ENCODE measurements at regions not wholly inside any gene's neighbourhood (a gene's known extent, or its start where the extent isn't known, plus 50 kb on each side); places are given as distances from the start of the nearest gene placed in this dataset.
"Not testable (repeated sequence)": the region's sequence is repeated elsewhere in the genome, so short reads cannot be mapped to it uniquely, and the experiment has no call there.

GRCh38 chr3:165981318-165981717, 144.1 kb upstream of the BCHE start:
- Histone ChIP-seq H3K36me3 (no peaks in the 10 kb centered on the region), H3K9me3 (no peaks in the 10 kb centered on the region), H3K27ac (no peak overlapping the region), H3K4me3 (no peak overlapping the region), H3K27me3 (no peaks in the 10 kb centered on the region), H3K4me1 (no peaks in the 10 kb centered on the region)
- DNase-seq (ENCODE audit: low spot score in 2 of 2), result no peak
- TF ChIP-seq CTCF (IDR thresholded peaks at IDR 0.05), result no peak
- intact Hi-C loops (cut with DNase I), result no loop called here

- H3K27ac ChIP-seq; H3K4me1 ChIP-seq; intact Hi-C loops (cut with DNase I); DNase-seq (ENCODE audit: low spot score in 2 of 2); H3K36me3 ChIP-seq; H3K4me3 ChIP-seq; H3K27me3 ChIP-seq; H3K9me3 ChIP-seq: not testable (repeated sequence)
These were observed 123.6 kb upstream of the BCHE start for GRCh38 chr3:165960825-165961224.

DNA sequence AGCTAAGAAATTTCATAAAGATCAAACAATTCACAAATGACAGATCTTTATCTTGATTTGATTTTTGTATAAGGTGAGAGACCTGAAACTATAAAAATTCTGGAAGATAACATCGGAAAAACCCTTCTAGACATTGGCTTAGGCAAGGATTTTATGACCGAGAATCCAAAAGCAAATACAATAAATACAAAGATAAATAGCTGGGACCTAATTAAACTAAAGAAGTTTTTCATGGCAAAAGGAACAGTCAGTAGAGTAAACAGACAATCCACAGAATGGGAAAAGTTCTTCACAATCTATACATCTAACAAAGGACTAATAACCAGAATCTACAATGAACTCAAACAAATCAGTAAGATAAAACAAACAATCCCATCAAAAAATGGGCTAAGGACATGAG, 116.9 kb upstream of the BCHE start:
- no peak for DNase-seq (ENCODE audit: low spot score in 2 of 2)
- intact Hi-C loops (cut with DNase I), result no loop called here
- H3K4me1 ChIP-seq, result no peaks in the 10 kb centered on the region
- H3K4me3 ChIP-seq, result no peak overlapping the region
- H3K36me3 ChIP-seq, result no peaks in the 10 kb centered on the region
- no peak for TF ChIP-seq CTCF (IDR thresholded peaks at IDR 0.05)
- no peak overlapping the region for H3K27ac ChIP-seq
- H3K27me3 ChIP-seq, result no peaks in the 10 kb centered on the region
- no peaks in the 10 kb centered on the region for H3K9me3 ChIP-seq

- H3K36me3 ChIP-seq, result no peaks in the 10 kb centered on the region
- no peaks in the 10 kb centered on the region for H3K9me3 ChIP-seq
- no peak for DNase-seq (ENCODE audit: low spot score in 2 of 2)
- no peak overlapping the region for H3K27ac ChIP-seq
- intact Hi-C loops (cut with DNase I), result no loop called here
- H3K4me1 ChIP-seq, result no peaks in the 10 kb centered on the region
- H3K4me3 ChIP-seq, result no peak overlapping the region
- H3K27me3 ChIP-seq, result no peaks in the 10 kb centered on the region
- TF ChIP-seq CTCF (IDR thresholded peaks at IDR 0.05), result no peak
These were observed 109.1 kb upstream of the BCHE start for GRCh38 chr3:165946360-165946759.

DNA sequence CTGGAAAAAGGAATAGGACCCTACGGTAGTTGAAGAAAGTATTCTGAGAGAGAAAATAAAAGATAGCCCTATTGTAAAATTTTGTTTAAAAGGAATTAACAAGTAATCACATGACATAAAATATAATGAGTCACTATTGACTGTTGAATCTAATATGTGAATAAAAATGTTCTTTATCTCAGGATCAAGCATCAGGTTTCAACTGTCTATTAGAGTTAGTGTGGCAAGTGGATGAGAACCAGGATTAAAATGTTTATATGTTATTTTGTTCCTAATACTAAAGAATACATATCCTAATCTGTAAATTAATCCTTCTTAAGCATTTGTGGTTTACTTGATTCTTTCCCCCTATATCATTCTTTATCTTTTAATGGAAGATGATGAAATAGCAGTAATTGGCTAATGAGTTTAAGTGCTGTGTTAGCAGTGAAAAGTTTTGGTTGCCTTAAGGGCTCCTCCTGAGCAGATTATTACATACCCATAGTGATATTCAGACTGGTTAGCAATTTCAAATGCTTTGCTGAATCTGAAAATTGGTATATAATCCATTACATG, 101.8 kb upstream of the BCHE start:
- Histone ChIP-seq H3K27me3 (no peaks in the 10 kb centered on the region), H3K4me1 (no peaks in the 10 kb centered on the region), H3K4me3 (no peak overlapping the region), H3K9me3 (no peaks in the 10 kb centered on the region), H3K36me3 (no peaks in the 10 kb centered on the region), H3K27ac (no peak overlapping the region)
- intact Hi-C loops (cut with DNase I), result no loop called here
- no peak for DNase-seq (ENCODE audit: low spot score in 2 of 2)
- no peak for TF ChIP-seq CTCF (IDR thresholded peaks at IDR 0.05)

- DNase-seq (ENCODE audit: low spot score in 2 of 2); H3K27me3 ChIP-seq; H3K4me3 ChIP-seq; H3K4me1 ChIP-seq; intact Hi-C loops (cut with DNase I); H3K36me3 ChIP-seq; H3K27ac ChIP-seq; H3K9me3 ChIP-seq: not testable (repeated sequence)
These were observed 98.9 kb upstream of the BCHE start for GRCh38 chr3:165936081-165936480.

DNA sequence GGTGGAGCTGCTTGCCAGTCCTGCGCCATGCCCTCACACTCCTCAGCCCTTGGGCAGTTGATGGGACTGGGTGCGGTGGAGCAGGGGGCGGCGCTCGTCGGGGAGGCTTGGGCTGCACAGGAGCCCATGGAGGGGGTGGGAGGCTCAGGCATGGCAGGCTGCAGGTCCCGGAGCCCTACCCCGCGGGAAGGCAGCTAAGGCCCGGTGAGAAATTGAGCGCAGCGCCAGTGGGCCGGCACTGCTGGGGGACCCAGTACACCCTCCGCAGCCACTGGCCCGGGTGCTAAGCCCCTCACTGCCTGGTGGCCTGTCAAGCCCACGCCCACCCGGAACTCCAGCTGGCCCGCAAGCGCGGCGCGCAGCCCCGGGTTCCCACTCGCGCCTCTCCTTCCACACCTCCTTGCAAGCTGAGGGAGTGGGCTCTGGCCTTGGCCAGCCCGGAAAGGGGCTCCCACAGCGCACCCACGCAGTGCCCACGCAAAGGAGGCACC, 87.1 kb upstream of the BCHE start:
- H3K27ac ChIP-seq; H3K4me3 ChIP-seq; H3K9me3 ChIP-seq; H3K36me3 ChIP-seq; DNase-seq (ENCODE audit: low spot score in 2 of 2); intact Hi-C loops (cut with DNase I); H3K27me3 ChIP-seq; H3K4me1 ChIP-seq: not testable (repeated sequence)

Measured in ascending aorta (tissue), 2 donors.